Skin epidermis (tissue), 12 donors: ENCODE measurements at regions not wholly inside any gene's neighbourhood (a gene's known extent, or its start where the extent isn't known, plus 50 kb on each side); places are given as distances from the start of the nearest gene placed in this dataset.
"Not testable (repeated sequence)": the region's sequence is repeated elsewhere in the genome, so short reads cannot be mapped to it uniquely, and the experiment has no call there.

Experiments used
- H3K27ac ChIP-seq, 21 experiments: fragments of 200-600 bp; sonication (generic) in 11 of 21; one replicate each; pipeline ENCODE4 v1.5.0; 2020; ENCODE audit warnings: mild to moderate bottlenecking in 3 of 21, inconsistent platforms in 2 of 21, moderate library complexity in 2 of 21
- H3K4me3 ChIP-seq, 7 experiments: fragments of 200-600 bp; sonication (generic) in 2 of 7; one replicate each; pipeline ENCODE4 v1.5.0; 2020; ENCODE audit warnings: inconsistent platforms in 2 of 7, mild to moderate bottlenecking in 2 of 7, moderate library complexity in 1 of 7

- Histone ChIP-seq H3K4me3 (no peak overlapping the region), H3K27ac (no peak overlapping the region)
These were observed 200.6 kb upstream of the MGAT4C start for GRCh38 chr12:86456776-86457175.

- Histone ChIP-seq H3K4me3 (no peak overlapping the region), H3K27ac (no peak overlapping the region)
These were observed 200.1 kb upstream of the MGAT4C start for GRCh38 chr12:86456241-86456640.

GRCh38 chr12:86445356-86445755, 189.2 kb upstream of the MGAT4C start:
- no peak overlapping the region for H3K27ac ChIP-seq
- H3K4me3 ChIP-seq, result no peak overlapping the region

GRCh38 chr12:86435053-86435452, 178.9 kb upstream of the MGAT4C start:
- Histone ChIP-seq H3K27ac (no peak overlapping the region), H3K4me3 (no peak overlapping the region)

- no peak overlapping the region for H3K27ac ChIP-seq
- H3K4me3 ChIP-seq, result no peak overlapping the region
These were observed 173.6 kb upstream of the MGAT4C start for GRCh38 chr12:86429824-86430223.

- H3K27ac ChIP-seq, result no peak overlapping the region
These were observed 165.1 kb upstream of the MGAT4C start for GRCh38 chr12:86421333-86421732.

GRCh38 chr12:86414201-86414600, 158.0 kb upstream of the MGAT4C start:
- no peak overlapping the region for H3K4me3 ChIP-seq

More at GRCh38 chr12:86421333-86421732, 165.1 kb upstream of the MGAT4C start:
- no peak overlapping the region for H3K4me3 ChIP-seq

GRCh38 chr12:86411710-86412109, 155.5 kb upstream of the MGAT4C start:
- no peak overlapping the region for H3K4me3 ChIP-seq

More at GRCh38 chr12:86414201-86414600, 158.0 kb upstream of the MGAT4C start:
- H3K27ac ChIP-seq, result no peak overlapping the region

GRCh38 chr12:86407620-86408208, 151.5 kb upstream of the MGAT4C start:
- Histone ChIP-seq H3K4me3 (no peak overlapping the region), H3K27ac (no peak overlapping the region)

More at GRCh38 chr12:86411710-86412109, 155.5 kb upstream of the MGAT4C start:
- H3K27ac ChIP-seq, result no peak overlapping the region

GRCh38 chr12:86389949-86390348, 133.8 kb upstream of the MGAT4C start:
- H3K4me3 ChIP-seq, result no peak overlapping the region

GRCh38 chr12:86387591-86388145, 131.5 kb upstream of the MGAT4C start:
- H3K27ac ChIP-seq, result no peak overlapping the region
- H3K4me3 ChIP-seq, result no peak overlapping the region

More at GRCh38 chr12:86389949-86390348, 133.8 kb upstream of the MGAT4C start:
- no peak overlapping the region for H3K27ac ChIP-seq

- H3K27ac ChIP-seq, H3K4me3 ChIP-seq: not testable (repeated sequence)
These were observed 127.6 kb upstream of the MGAT4C start for GRCh38 chr12:86383759-86384158.

- Histone ChIP-seq H3K4me3 (no peak overlapping the region), H3K27ac (no peak overlapping the region)
These were observed 123.1 kb upstream of the MGAT4C start for GRCh38 chr12:86379337-86379736.

- Histone ChIP-seq H3K4me3 (no peak overlapping the region), H3K27ac (no peak overlapping the region)
These were observed 119.9 kb upstream of the MGAT4C start for GRCh38 chr12:86376052-86376451.

- H3K27ac ChIP-seq, result no peak overlapping the region
- no peak overlapping the region for H3K4me3 ChIP-seq
These were observed 117.6 kb upstream of the MGAT4C start for GRCh38 chr12:86373813-86374212.

- no peak overlapping the region for H3K4me3 ChIP-seq
These were observed 110.9 kb upstream of the MGAT4C start for GRCh38 chr12:86367137-86367536.

GRCh38 chr12:86349196-86349595, 93.0 kb upstream of the MGAT4C start:
- Histone ChIP-seq H3K4me3 (no peak overlapping the region), H3K27ac (no peak overlapping the region)

More at GRCh38 chr12:86367137-86367536, 110.9 kb upstream of the MGAT4C start:
- no peak overlapping the region for H3K27ac ChIP-seq

GRCh38 chr12:86333955-86334522, 77.8 kb upstream of the MGAT4C start:
- no peak overlapping the region for H3K4me3 ChIP-seq
- no peak overlapping the region for H3K27ac ChIP-seq

- Histone ChIP-seq H3K27ac (no peak overlapping the region), H3K4me3 (no peak overlapping the region)
These were observed 75.3 kb upstream of the MGAT4C start for GRCh38 chr12:86331457-86331856.

- Histone ChIP-seq H3K27ac (no peak overlapping the region), H3K4me3 (no peak overlapping the region)
These were observed 74.8 kb upstream of the MGAT4C start for GRCh38 chr12:86331012-86331411.

GRCh38 chr12:86312232-86312631, 56.0 kb upstream of the MGAT4C start:
- no peak overlapping the region for H3K4me3 ChIP-seq
- no peak overlapping the region for H3K27ac ChIP-seq
